ENCODE measurements at regions not wholly inside any gene's neighbourhood (a gene's known extent, or its start where the extent isn't known, plus 50 kb on each side); places are given as distances from the start of the nearest gene placed in this dataset.

DNA sequence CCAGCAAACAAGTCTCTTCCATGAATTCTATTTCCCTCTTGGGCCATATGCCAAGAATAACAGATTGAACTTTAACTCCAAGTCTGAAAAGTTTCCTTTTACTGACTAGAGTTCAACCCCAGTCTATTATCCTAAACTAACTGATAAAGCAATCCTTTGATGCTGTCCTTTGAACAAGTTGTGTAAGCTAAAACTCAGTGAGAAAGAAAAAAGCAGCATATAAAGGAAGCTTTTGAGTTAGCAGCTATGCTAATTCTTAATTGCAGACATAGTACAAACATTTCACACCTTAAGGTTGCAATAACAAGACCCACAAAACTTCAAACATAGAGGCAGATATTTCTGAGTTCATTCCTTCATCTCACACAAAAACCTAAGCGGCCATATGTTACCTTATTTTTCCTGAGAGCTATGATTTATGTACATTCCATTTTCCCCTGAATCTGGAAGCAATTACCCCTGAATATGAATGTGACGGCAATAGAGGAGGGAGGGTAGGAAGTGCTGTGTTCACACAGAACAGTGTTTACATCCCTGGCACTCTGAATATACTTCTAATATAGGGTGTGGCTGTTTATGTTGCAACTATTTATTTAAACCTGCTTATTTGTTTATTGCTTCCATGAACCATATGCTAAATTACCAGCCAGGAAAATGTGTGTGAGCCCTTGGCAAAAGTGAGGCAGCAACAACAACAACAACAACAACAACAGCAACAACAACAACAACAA, 180.6 kb downstream of the IRS1 start:
- DNase-seq = no peak

DNA sequence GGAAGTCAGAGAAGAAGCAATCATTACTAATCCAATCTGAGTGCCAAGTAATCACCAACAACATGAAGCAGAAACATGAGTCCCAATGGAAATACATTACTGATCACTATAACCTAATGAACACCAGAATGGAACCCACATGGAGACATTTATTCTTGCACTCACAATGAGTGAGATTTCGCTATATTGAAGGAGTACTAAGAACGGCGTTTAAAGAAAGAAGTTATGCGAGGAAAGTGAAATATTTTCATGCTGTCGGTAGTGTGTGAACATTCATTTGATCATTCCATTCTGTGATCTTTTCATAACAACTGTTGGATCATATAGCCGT, 181.1 kb downstream of the IRS1 start:
- no peak for DNase-seq

DNA sequence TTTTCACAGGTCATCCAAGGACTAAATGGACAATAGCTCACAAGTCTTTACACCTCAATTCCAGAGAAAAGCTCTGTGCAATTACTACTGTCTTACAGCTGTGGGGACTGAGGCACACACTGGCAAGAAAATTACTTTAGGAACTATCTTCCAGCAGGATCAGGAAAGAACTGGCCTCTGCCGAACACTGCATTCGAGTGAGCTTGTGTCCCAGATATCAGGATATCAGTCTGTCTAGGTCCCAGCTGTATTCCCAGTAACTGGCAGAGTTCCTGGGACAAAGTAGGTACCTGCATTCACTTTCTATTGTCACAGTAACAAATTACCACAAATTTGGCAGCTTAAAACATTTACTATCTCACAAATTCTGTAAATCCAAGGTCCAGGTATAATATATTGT, 183.7 kb downstream of the IRS1 start:
- no peak for DNase-seq

DNA sequence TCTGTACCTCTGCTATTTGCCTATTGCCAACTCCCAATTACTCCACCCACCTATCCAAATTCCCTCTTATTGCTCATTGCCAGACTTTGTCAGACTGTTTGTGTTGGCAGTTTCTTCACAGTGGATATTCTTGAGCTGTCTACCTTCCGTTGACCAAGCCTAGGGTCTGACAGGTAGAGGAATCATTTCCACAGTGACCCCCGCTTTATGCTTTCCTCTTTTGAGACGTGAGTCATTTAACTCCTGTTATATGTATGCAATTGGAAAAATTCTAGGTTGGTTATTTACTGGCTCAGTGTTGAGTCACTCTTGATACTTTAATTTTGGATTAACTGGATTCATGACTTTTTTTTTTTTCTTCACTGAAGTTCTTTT, 187.7 kb downstream of the IRS1 start:
- DNase-seq = no peak

DNA sequence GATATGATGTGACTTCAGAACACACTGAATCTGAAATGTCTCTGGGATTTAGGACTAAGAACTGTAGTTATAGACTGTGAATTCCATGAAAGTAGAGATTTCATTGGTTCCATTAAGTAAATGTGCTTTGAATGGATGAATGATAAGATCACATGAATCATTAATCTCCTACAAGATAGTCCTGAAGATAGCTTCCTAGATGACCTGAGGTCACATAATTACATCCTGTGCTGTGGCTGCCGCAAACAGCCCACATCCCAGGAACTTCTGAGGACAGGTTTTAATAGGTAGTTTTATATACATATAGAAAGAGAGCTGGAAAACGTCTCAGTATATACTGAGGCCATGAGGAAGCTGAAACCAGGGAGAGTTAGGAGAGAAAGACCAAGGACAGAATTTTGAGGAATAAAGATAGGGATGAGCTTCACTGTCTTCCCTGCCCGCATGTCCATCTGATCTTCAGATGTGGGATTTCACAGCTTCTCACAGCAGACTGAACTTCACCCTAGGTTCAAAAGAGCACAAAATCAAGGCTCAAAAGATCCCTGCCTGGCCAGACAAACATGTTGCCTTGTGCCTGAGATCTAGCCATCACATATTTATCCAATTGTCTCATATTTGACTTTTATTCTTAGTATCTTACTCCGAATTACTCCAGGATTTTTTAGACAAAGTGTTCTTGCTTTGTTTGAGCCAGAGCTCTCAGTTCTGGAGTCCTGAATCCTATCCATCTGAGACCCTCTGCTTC, 188.2 kb downstream of the IRS1 start:
- DNase-seq = no peak

DNA sequence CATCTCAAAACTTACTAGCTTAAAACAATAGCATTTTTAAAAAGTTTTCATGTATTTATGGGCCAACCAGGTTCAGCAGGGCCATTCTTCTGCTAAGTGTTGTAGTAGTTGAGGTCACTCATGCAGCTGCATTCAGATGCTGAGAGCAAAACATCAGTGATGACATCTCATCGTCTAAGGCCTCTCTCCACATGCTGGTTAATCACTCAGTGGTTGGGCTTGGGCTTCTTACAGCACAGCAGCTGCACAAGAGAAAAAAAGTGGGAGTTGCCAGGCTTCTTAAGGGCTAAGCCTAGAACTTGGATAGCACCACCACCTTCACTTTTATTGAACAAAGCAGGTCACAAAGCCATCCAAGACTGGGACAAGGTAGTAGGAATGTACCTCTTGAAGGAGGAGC, 190.3 kb downstream of the IRS1 start:
- DNase-seq = no peak

DNA sequence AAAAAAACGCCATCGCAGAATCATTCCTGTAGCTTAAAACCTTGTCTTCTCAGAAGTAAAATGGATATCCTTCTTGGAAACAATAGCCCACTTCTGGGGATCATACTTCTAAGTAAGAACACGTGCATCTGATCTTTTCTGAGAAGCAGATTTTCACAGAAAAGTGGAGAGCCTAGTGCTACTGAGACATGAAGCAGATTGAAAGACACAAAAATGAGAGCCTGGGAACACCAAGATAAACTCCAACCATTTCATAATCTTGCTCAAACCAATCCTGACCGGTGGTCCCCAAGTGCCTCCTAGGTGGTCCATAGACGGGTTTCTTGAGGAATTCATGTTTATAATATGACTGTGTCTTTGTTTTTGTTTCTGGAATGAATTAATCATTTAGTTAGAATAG, 191.2 kb downstream of the IRS1 start:
- DNase-seq = no peak

DNA sequence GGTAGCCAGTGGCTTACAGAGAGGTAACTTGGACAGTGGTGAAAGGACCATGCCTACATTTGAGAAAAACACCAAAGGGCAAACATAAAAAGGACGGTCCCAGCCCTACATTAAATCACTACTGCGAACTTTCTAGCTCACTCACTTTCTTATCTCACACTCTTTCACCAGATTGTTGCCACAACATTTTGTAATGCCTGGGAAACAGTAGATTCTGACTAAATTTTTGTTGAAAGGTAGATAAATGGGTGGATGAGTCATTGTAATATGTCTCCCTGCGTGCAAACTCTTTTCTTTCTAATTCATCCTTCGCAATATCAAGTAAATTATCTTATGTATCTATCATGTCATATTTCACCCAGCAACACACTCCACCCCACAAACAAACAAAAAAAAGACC, 192.2 kb downstream of the IRS1 start:
- no peak for DNase-seq

DNA sequence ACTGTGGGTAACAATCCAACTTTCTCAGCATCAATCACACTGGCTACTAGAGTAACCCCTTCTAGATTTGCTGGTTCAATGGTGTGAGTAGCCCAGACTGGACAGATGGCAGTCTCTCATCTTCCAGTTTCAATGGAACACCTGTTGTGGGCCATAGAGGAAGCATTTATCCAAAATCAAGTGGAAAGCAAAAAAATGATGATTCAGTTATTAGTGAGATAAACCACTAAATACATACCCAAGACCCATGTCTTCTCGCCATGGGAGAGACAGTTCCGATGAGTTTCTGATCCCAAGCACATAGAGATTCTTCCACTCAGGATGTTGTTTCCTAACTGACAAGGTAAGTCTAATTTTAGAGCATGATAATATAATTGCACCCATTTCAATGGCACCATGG, 194.0 kb downstream of the IRS1 start:
- no peak for DNase-seq

DNA sequence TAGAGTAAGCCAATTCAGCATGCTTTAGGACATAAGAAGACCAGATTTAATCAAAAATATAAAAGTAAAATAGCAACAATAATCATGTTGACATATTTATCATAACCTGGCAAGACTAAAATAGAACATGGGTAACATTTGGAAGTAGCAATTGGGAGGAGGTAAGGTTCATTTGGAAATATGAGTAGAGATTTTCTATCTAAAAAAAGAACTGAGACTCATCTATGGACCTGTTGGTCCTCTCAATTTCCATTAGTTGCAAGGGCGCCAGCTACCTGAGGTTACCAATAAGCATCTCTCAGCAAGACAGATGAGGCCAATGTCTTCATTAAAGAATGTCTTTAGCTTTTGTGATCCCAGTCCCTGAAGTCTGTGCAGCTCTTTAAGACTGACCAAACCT, 196.0 kb downstream of the IRS1 start:
- no peak for DNase-seq

DNA sequence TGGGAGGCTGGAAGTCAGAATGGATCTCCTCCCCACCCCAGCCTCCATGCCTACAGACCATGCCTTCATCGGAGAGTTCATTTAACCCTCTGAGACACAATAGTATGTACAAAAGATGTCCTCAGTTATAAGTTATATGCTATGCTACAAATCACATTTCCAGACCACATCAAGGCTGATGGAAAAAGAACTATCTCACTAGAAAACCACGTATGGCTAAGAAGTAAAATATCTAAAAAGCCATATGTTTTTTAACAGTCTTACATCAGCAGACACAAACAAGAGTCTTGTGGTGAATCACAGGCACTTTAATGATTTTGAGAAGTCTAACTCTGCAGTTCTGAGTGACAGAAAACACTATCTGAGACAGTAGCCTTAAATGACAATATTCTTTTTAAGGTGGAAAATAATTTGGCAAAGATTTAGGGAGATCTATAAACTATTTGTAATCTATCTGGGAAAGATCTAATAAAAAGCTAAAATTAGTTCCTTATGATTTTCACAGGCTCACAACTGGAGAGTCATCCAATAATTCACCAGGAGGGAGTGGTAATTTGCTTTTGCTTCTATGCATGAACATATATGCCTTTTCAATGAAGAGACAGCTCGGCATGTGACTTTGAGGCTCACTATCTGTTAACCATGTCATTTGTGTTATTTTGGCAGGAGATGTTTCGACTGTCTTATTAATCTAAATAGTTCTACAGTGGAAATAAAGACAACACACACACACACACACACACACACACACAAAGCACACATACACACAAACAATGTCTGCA, 197.5 kb downstream of the IRS1 start:
- no peak for DNase-seq

DNA sequence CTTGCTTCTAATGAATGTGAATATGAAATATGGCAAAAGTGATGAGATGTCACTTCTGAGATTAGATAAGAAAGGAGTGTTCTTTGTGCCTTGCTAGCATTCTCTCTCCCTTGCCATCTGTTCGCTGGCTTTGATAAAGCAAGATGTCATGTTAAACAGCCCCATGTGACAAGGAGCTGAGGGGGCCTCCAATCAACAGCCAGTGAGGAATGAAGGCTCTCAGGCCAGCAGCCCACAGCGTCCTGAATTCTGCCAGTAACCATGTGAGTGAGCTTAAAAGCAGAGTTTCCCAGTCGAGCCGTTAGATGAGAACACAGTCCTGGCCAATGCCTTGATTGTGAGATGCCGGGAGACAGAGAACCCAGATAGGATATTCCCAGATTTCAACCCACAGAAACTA, 198.8 kb downstream of the IRS1 start:
- no peak for DNase-seq

DNA sequence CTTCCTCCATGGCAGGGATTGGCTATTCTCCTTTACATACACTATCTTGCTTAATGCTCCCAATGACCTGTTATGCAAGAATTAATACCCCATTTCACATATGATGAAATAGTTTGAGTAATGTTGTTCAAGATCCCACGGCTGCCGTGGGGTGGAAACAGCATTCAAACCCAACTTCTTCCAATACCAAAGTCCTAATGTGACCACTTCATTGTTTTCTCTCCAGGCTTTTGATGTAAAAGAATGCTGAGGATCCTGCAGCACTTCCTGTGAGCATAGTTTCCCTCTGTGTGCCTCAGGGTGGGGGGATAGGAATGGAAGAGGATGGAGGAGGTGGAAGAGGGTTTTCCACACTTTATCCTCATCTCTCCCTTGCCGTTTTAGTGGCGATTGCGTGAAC, 199.4 kb downstream of the IRS1 start:
- no peak for DNase-seq

DNA sequence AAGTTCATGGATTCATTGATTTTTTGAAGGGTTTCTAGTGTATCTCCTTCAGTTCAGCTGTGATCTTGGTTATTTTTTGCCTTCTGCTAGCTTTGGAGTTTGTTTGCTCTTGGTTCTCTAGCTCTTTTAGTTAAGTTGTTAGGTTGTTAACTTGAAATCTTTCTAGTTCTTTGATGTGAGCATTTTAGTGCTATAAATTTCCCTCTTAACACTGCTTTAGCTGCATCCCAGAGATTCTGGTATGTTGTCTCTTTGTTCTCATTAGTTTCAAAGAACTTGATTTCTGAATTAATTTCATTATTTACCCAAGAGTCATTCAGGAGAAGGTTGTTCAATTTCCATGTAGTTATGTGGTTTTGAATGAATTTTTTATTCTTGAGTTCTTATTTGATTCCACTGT, 210.6 kb downstream of the IRS1 start:
- no peak for DNase-seq

DNA sequence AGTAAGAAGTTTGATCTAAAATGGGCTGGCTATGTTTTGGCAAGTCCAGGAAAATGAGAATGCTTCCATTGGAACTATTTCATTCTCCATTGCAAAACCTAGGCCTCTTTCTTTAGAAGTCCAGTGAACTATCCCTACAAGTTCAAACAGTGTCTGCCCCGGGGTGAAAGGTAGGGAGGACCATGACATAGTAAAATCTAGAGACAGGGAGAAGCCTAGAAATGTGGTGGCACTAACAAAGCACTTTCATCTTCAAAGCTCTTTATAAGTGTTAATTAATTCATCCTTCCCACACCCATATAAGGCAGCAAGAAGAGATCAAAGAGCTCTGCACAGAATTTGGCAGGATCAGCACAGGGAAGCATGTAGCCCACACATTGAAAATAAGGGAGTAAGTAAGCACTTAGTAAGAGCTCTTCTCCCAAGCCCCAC, 214.5 kb downstream of the IRS1 start:
- no peak for DNase-seq

DNA sequence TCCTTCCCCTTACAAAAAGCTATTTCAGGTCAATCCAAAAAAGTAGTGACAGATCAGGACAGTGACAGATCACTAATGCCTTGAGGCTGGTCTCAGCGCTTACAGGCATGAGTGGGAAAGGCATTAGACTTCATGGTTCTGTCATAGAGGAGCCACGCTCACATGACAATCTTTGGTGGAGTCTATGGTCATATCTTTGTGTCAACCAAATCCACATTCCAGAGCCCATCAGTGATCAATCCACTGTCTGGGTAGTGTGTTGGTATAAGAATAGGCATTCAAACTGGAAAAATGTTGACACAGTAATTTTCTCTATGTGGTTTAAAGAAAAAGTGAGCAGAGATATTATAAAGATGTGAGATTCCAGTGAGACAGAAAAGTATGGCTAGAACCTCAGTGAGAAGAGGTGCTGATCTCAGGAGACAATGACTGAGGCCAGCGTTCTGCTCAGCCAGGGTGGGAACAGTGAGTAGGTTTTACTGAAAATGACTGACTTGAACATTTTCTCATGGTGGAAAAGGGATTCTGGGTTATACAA, 215.0 kb downstream of the IRS1 start:
- DNase-seq = no peak

DNA sequence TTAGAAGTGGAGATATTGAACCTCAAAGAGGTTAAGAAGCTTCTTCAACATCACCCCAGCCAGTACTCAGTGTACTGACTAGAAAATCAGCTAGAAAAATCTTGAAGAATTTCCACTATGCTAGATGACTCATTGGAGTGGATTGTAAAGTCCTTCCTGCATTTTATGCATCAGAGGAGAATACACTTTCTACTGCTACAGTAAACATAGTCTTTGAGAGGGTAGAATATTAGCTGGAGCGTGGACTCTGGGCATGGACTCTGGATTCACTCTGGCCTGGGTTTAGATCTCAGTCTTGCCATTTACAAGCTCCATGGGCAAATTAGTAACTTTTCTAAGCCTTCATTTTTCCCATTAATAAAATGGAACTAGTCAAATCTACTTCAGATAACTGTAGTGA, 215.9 kb downstream of the IRS1 start:
- no peak for DNase-seq

DNA sequence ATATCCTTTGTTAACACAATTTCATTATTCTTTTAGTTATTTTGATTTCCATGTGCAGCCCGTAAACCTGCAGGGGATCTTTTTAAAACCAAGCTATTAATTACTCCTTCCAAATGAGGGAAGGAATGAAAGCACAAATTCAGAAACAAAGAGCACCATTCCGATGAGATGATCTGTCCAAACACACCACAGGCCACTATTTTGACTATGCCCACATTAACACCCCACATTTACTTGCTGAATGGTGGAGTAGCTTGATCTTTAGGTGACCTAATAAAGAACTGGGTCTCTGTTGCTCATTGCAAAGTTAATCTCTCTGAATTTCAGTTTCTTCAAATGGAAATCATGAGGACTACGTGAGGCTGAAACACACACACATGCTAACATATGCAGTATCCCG, 218.0 kb downstream of the IRS1 start:
- DNase-seq = no peak

DNA sequence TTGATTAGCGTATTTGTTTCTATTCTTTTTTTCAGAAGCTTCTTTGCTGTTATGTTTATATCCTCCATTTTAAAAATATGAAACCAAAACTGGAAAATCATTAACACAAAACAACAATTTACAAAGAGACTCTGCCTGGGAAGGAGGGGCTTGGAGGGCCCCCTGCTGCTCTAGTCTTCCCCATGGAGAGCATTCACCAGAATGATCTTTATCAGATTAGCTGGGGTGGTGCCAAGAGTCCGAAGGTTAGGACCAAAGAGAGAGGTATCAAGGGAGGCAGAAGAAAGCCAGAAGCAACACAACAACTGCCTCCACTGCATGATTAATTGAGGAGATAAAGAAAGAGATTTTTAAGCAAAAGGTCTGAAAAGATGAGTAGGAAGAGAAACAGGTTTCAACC, 218.6 kb downstream of the IRS1 start:
- DNase-seq = no peak

DNA sequence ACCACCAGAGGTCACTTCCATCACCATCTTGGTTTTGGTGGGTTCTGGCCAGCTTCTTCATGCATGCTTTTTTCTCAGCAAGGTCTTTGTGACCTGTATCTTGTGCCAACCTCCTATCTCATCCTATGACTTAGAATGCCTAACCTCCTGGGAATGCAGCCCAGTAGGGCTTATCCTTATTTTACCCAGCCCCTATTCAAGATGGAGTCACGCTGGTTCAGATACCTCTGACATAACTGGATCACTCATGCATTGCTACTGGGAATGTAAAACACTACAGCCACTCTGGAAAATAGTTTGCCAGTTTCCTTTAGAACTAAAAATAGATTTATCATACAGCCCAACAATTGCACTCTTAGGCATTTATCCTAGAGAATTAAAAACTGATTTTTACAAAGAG, 219.2 kb downstream of the IRS1 start:
- no peak for DNase-seq

DNA sequence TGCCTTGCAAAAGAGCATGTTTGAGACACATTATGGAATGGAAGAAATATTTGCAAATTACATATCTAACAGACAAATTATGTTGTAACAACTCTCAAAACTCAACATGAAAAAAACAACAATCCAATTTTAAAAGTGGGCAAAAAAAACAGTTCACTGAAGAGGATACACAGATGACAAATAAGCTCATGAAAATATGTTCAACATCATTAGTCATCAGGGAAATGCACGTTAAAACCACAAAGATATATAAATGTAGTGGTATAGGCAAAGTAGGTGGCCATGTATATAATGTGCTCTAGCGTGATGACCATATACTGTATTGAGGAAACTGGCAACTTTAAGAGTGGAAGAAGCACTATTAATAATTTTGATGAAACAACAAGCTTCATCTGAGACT, 220.1 kb downstream of the IRS1 start:
- no peak for DNase-seq

DNA sequence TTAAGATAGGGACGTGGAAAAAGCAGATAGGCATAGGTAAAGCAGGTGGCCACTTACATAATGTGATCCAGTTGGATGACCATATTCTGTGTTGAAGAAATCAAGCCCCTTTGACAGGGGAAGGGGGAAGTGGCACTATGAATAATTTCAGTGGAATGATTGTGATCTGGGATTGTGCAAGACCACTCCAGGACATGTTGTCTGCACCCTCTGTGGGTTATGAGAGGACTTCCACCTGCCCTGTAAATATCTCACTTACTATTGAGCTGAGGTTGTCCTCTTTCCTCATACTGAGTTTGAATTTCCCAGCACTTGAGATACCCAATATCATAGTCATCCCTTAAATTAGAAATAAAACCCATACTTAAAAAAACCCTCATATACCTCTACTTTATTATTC, 220.7 kb downstream of the IRS1 start:
- DNase-seq = no peak

DNA sequence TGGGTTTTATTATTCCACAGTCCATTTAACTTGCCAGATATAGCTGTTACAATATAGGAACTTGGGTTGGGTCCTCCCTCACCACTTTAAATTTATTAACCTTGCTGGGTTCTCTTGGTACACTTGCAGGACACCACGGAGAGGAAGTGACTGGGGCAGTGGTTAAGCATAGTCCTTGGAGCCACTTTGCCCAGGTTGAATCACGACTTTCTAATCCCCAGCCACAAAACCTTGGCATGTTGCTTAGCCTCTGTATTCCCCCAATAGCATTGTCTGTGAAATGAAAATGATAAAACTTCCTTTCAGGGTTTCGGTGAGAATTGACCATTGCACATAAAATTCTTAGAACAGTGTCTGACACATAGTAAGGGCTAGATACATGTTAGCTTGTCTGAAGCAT, 221.2 kb downstream of the IRS1 start:
- DNase-seq = no peak

DNA sequence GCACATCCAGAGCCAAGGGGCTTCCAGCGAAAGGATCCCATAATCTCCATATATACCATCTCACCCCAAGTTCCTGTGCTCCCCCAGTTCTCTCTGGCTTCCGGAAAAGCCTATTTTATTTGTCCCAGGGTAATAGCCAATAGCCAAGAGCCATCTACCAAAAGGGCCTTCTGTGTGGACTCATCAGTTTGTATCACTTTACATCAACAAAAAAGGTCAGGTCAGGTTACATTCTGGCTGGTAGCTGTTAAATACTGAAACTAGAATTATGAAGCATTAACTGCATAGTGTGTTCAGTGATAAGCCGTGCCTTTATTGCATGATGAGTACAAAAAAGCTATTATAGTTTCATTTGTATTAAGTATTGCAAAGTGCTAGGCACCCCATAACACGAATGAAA, 223.7 kb downstream of the IRS1 start:
- DNase-seq = no peak

Data from activated naive CD4-positive, alpha-beta T cell (primary cell).